ENCODE measurements at regions not wholly inside any gene's neighbourhood (a gene's known extent, or its start where the extent isn't known, plus 50 kb on each side); places are given as distances from the start of the nearest gene placed in this dataset.
"Not testable (repeated sequence)": the region's sequence is repeated elsewhere in the genome, so short reads cannot be mapped to it uniquely, and the experiment has no call there.

DNA sequence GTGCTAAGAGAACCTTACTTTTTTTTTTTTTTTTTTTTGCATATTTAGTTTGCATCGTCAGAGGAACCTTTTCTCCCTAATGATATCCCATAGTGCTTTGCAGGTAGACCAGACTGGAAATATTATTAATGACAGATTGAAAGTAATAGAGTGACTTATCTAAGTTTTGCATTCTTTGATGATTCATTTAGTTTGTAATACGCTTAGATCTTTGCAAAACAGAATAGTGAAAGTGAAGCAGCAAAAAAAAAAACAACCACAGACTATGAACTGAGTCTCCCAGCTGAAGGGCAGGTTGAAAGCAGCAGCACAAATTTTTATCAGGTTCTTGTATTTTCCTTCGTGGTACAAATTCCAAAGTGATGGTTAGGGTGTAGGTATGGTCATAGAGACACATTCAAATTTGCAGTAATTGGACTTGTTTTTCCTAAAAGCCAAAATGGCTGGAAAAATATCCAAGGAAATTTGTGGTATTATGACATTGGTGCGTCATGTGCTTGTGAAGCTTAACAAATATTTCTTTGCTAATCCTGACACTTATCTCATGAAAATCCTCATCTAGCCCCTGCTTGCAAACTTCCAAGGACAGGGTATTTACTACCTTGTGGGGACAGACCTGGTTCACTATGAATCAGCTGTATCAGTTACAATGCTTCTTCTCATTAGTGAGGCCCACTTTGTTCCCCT, 81.8 kb upstream of the CREB5 start:
- no peak for DNase-seq

DNA sequence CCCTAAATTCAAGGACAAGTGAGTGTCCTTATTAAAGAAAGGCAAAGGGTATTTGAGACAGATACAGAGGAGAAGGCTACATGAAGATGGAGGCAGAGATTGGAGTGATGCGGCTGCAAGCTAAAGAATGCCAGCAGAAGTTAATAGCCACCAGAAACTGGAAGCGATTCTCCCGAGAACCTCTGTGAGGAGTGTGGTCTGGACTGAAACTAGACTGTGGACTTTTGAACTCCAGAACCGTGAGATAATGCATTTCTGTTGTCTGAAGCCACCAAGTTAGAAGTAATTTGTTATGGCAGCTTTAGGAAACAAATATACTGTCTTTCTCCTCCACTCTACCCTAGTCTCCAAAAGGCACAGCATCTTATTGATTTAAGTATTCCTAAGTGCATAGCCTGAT, 80.3 kb upstream of the CREB5 start:
- no peak for DNase-seq

DNA sequence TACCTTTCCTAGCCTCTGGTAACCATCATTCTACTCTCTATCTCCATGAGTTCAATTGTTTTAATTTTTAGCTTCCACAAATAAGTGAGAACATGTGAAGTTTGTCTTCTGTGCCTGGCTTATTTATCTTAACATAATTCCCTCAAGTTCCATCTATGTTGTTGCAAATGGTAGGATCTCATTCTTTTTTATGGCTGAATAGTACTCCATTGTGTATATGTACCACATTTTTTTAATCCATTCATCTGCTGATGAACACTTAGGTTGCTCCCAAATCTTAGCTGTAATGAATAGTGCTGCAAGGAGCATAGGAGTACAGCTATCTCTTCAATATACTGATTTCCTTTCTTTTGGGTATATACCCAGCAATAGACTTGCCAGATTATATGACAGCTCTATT, 78.8 kb upstream of the CREB5 start:
- not testable (repeated sequence) for DNase-seq

DNA sequence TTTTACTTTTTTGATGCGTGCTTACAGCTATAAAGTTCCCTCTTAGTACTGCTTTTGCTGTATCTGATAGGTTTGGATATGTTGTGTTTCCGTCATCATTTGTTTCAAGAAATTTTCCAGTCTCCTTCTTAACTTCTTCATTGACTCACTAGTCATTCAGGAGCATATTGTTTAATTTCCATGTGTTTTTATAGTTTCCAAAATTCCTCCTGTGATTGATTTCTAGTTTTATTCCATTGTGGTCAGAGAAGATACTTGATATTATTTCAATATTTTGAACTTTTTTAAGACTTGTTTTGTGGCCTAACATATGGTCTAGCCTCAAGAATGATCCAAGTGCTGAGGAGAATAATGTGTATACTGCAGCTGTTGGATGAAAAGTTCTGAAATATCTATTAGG, 75.5 kb upstream of the CREB5 start:
- no peak for DNase-seq

DNA sequence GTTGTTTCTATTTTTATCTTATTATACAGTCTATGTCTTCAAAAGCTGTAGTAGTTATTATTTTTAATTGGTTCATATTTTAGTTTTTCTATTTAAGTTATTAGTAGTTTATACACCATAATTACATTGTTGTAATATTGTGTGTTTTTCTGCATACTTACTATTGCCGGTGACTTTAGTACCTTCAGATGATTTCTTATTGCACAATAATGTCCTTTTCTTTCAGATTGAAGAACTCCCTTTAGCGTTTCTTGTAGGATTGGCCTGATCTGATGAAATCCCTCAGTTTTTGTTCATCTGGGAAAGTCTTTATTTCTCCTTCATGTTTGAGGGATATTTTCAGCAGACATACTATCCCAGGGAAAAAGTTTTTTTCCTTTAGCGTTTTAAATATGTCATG, 74.3 kb upstream of the CREB5 start:
- no peak for DNase-seq

DNA sequence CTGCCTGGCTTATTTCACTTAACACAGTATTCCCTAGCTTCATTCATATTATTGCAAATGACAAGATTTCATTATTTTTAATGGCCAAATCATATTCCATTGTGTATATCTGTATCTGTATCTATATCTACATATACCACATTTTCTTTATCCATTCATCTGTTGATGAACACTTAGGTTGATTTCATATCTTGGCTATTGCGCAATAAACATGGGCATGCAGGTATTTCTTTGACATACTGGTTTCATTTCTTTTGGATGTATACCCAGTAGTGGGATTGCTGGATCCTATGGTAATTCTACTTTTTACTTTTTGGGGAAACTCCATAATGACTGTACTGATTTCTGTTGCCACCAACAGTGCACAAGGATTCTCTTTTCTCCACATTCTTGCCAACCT, 68.9 kb upstream of the CREB5 start:
- no peak for DNase-seq

DNA sequence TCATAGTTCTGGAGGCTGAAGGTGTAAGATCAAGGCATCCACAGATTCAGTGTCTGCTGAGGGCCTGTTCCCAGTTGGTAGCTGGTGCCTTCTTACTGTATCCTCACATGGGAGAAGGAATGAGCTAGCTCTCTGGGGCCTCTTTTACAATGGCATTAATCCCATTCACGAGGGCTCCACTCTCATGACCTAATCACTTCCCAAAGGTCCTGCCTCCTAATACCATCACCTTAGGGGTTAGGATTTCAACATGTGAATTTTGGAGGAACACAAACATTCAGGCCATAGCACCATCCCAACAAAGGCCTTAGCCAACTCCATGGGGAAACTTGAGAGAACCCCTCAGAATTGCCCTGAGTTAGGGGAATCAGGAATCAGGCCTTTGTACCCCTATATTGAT, 66.1 kb upstream of the CREB5 start:
- no peak for DNase-seq

DNA sequence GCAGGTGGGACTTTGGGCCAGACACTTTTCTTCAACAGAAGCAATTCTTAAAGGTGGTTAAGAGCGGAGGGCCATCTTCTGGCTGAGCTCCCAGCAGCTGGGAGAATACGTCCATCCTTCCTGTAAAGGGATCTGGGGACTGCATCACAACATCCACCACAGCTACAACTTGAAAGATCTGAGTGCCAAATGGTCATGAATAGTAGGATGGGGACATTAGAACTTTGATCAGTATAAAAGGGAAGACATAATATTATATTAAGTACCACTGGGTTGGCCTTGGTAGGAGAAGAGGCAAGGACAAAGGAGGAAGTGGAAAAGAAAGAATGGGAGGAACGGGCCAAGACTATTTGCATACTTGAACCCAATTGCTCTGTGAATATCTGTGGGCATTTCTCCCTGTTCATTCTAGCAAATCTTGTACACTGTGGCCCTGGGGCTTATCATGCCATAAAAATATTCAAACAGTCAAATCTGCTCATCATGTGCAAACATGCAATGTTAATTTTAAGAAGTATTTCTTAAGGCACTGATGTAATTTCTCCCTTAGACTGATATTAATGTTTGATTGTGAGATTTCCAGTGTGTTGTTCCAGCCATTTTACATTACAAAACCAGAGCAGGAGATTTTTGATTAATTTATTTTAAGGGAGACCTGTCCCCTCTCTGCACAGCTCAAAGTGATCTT, 65.5 kb upstream of the CREB5 start:
- DNase-seq = no peak

DNA sequence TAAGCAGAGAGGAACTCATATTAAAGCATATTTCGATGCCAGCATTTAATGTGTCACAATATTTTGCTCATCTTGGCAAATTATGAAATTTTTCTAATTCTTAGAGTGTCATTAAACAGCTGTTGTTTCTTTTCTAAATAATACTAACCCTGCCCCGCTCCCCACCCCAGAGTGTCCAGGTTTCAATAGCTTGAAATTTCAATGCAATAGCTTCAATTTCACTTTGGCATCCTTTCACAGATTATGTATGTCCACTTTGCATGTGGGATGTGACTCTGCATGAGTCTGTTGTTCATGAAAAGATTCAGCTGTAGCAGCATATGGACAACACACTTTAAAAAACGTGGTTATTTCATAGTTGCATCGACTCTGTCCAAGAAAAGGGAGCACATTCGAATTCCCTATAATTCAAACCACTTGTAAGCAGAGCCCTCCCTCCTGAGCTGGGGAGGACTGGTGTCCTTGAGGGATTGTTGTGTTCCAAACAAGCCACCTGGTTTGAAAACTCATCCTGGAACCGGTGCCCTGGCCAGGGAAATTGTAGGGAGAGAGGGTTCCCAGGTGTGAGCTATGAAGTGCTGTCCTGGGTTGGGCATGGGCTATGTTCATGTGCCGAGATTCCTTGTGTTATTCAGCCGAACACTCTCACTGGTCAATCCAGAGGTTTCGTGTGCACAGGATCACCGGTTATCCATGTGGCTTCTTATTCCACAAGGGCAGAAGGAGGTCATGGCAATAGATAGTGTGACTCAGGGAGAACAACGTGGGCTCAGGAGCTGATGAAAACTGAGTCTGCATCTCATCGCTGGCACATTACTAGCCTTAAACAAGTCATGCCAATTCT, 64.6 kb upstream of the CREB5 start:
- no peak for DNase-seq

DNA sequence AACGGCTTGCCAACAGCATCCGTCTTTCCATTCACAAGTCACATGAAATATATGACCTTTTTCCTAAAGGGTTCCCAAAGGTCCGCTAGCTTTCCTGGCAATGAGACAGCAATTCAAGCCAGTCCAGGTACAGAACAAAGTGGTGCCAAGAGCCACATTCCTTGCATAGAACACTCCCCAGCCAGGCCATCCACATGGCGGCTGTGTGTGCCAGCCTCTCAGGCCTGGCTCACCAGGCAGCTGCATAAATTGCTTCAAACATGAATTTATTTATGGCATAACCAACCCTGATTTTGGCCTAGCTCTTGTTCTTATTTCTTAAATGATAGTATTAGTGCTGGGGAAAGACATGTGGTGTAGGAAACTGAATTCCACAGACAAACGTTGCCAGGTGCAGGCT, 63.7 kb upstream of the CREB5 start:
- DNase-seq = peak in 1 of 2 experiments; percentile 25

DNA sequence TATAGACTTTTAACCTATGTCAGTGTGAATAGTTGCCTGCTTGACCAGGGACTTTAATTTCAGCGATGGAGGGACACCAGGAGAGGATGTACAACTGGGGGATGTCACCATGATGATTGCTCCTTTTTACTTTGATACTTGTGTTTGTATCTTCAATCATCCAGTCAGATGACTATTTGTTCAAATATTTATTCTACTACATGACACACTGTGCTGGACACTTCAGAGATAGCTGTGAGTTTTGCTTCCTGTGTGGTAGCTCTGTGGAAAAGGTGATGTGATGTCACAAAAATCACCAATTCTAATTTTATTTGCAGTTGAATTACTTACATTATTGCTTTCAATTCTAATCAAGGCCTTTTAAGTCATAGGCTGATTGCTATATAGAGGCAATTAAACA, 62.7 kb upstream of the CREB5 start:
- DNase-seq = no peak

DNA sequence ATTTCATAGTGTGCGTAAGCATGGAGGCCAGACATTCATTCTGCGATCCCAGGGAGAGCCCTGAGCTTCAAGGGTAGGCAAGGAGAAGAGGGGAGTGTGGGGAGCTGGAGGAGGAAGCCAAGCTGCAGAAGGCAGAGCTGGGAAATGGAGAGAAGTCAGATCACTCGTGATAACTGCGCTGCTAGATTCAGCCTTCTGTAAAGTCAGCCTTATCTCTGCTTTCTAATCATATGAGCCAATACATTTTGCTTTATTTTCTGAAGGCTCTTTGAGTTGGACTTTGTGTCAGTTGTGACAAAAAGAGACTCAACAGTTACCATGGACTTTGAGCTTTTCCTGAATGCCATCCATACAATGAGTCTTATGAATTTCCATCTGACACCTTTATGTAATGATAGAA, 61.7 kb upstream of the CREB5 start:
- no peak for DNase-seq

DNA sequence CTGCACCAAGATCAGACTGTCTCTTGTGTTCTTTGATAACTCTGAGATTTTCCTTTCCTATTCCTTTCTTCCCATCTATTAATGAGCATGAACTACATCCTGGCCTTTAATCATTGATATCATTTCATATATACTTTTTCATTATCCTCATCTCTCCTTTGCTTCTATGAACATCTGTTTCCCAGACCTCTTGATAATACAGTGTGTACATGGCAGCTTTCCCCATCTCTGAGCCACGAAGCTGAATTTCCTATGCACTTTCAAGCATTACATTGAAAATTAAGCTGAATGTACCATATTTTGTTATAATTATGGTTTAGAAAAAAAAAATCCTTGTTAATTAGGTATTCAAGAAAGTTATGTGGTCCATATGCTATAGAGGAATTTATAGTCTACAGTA, 60.9 kb upstream of the CREB5 start:
- no peak for DNase-seq

DNA sequence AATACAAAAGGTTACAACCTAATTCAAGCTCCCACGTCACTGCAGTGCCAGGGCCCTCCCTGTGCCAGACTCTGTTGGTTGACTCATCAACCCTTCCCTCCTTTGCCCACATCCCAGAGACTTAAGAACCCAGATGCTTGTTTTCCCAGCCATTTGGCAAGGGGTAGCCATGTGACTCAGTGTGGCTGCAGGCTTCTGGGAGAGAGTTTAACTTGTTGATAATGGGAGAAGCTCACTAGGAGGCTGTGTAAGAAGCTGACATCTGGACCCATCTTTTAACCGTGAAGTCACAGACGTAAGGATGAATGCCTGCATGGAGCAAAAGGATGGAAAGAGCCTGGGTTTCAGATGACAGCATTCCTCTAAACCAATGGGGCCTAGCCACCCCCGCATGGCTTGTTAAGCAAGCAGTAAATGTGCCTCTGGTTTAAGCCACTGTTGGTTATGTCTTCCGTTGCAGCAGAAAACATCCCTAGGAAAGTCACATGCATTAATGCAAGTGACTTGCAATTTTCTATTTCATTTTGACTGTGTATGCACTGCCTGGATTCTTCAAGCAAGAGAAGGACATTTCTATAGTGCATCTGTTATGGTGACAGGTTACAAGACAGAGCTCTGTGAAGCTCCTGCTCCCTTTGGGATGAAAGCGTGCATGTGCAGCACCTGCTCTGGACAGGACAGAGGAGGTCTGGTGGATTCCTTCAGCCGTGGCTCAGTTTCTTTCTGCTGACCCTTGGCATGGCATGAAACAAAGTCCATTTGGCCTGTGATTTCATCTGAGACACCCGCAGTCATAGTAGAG, 57.5 kb upstream of the CREB5 start:
- DNase-seq = no peak

DNA sequence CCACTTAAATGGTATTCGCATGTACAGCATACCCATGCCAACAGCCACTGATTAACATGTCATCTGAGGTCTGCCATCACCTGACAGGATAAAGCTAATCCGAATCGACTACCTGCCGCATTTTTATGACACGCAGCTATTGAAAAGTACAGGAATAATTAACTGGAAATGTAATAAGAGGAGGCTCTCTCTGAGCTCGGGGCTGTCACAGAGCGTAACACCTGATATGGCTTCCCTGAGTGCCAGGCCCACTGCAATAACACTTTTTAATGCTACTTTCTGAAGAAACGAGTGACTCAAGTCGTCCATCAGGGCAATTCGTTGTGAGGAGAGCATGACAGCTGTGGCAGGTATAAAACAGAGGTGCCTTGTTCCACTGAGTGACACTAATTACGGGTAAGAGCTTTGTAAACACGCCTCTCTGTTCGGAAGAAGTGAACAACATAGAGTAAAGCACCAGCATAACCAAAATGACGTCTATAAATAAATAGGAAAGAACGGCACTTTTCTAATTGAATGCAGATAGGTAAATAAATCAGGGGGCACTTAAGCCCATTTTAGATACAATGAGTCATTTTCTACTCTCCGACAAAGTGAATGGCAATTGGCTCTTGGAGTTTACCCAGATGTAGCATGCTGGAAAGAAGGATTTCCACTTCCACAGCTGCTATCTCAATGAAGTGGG, 56.5 kb upstream of the CREB5 start:
- DNase-seq = peak; percentile 88 to 97

DNA sequence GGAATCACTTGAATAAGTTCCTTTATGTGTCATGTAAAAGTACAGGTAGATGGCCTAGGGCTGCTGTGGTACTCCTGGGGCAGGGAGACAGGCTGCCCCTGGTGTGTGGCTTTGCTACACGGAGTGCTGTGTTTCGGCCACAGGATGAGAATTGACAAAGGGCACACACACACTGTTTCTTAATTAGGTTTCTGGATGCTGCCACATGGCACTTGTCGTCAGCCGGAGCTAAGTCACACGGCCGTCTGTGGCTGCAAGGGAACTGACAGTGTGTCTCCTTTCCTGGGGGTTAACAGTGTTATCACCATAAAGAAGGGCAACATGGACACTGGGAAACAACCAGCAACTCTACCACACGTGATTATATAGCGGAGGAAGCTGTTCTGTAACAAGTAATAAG, 55.7 kb upstream of the CREB5 start:
- DNase-seq = peak in 1 of 2 experiments; percentile 41

DNA sequence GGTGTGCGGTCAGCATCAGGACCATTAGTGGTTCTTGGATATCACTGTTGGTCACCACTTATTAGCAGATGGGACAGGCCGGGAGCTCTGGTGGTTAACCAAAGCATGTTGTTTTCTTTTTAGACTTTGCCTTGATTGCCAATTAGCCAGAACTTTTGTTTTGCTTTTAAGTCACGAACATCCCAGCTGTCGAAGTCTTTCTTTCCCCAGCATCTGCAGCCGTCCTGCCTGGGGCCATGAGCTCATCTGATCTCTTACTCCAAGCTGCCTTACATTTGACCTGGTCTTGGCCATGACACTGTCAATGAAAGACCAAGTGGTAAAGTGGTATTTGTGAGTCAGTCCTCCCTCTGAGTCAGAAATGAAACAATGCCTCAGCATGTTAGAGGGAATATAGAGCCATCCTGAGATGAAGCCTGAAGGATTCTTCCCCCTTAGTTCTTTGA, 53.9 kb upstream of the CREB5 start:
- DNase-seq = no peak

DNA sequence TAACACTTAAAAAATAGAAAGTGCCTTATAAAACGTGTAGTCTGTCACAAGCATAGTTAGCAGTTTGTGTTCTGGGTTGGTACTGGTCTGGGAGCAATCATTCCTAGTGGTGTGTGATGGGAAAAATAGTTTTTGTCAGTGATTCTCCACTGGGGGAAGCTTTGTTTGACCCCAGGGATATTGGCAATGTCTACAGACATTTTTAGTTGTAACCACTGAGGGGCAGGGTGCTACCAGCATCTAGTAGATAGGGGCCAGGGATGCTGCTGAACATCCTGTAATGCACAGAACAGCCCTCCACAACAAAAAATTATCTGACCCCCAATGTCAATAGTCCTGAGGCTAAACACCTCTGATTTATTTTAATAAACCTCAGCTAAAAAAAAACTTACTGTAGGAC, 51.6 kb upstream of the CREB5 start:
- peak in 1 of 2 experiments; percentile 32 for DNase-seq

DNA sequence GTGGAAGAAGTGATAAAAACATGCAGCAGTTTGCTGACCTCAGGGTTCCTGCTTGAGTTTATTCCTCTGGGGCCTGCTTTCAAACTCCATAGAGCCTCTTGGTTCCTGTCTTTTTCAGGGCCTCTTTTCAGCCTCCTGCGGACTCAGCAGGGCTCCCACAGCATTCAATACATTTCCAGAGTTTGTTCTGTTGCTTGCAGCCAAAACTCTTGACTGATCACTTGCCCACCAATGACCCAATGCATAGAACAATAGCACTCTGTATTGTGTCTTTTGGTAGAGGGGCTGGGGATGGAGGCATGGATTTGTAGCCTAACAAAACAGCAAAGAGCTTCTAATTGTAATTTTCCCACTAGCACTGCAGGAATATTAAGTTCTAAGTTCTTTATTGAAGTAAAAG, 50.8 kb upstream of the CREB5 start:
- DNase-seq = no peak

DNA sequence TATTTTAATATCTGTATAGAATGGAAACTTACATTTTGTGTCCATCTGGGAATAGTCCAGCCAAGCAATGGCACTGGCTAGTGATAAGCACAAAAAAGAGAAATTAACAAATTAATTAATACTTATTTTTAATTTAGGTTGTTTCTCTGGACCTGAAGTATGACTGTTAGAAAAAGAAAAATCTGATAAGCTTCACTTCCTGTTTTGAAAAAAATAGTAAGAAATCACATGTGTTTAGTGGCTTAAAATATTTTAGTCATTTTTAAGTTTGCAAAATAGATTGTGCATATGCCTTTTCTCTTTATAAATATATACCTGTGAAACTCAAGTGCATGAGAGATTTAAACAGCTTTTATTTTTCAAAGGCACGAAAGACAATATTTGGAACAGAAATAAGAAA, 50.1 kb upstream of the CREB5 start:
- DNase-seq = no peak
